ENCODE measurements at regions not wholly inside any gene's neighbourhood (a gene's known extent, or its start where the extent isn't known, plus 50 kb on each side); places are given as distances from the start of the nearest gene placed in this dataset.

DNA sequence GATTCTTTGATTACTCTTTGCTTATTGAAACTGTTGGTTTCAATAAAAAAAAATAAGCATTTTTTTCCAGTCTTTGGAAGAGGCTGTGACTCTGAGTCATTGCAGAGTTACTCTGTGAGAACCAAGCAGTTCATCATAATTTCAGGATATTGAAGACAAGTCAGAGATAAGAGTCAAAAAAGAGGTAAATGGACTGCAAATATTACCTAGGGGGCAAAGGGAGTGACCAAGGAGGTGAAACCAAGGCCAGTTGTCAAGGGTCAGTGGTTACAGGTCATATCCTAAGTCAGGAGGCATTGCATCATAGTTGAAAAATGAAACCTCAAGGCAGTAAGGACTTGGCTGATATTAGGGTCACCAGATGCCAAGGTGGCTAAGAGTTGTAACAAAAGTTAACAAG, 597.1 kb upstream of the USP24 start:
- ChIA-PET CTCF (no interaction called here), POLR2A (no interaction called here)
- H3K27ac Mint-ChIP-seq, result no peak overlapping the region
- H3K4me3 ChIP-seq (ENCODE audit: control insufficient read depth in 1 of 2, extremely low read depth in 1 of 2, low read length in 1 of 2), result no peak overlapping the region
- H3K27me3 Mint-ChIP-seq, result peaks cover 0 to 2% of the 10 kb centered on the region in 2 donors
- H3K27ac ChIP-seq (ENCODE audit: low read length), result no peak overlapping the region
- H3K9me3 ChIP-seq, result no peaks in the 10 kb centered on the region
- H3K27me3 ChIP-seq (replicated peaks in 1 of 2; ENCODE audit: control insufficient read depth in 2 of 2, extremely low read depth in 1 of 2, insufficient read depth in 2 of 2, low read length in 1 of 2), result peaks cover 0 to 2% of the 10 kb centered on the region in 2 experiments
- H3K9me3 Mint-ChIP-seq, result peaks cover 2 to 11% (median 6%) of the 10 kb centered on the region in 3 donors
- H3K4me1 ChIP-seq (ENCODE audit: control insufficient read depth in 1 of 2, extremely low read depth in 1 of 2, insufficient read depth in 2 of 2, low read length in 2 of 2), result no peaks in the 10 kb centered on the region
- DNase-seq (no peak), ATAC-seq (replicated peaks in 1 of 4) (no peak)
- H3K4me1 Mint-ChIP-seq, result no peaks in the 10 kb centered on the region
- no peak overlapping the region for H3K4me3 Mint-ChIP-seq
- H3K36me3 ChIP-seq (ENCODE audit: control insufficient read depth in 2 of 2, extremely low read depth in 1 of 2, insufficient read depth in 1 of 2, low read length in 1 of 2), result no peaks in the 10 kb centered on the region
- no peaks in the 10 kb centered on the region for H3K36me3 Mint-ChIP-seq

DNA sequence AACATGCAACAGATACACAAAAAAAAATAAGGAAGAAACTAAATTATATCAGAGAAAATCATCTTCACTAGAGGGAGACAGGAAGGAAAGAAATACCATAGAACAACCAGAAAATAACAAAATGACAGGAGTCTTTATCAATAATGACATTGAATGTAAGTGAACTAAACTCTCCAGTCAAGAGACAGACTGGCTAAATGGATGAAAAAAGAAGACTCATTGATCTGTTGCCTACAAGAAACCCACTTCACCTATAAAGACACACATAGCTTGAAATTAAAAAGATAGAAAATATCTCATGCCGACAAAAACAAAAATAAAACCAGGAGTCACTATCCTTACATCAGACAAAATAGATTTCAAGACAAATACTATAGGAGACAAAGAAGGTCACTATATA, 593.1 kb upstream of the USP24 start:
- ATAC-seq (replicated peaks in 1 of 4), result no peak
- DNase-seq, result no peak
- Mint-ChIP-seq H3K9me3 (peaks cover 2 to 18% (median 12%) of the 10 kb centered on the region in 3 donors), H3K36me3 (no peaks in the 10 kb centered on the region), H3K27ac (no peak overlapping the region), H3K27me3 (peaks cover 7 to 11% of the 10 kb centered on the region in 2 donors), H3K4me3 (no peak overlapping the region), H3K4me1 (no peaks in the 10 kb centered on the region)
- Histone ChIP-seq H3K4me1 (ENCODE audit: control insufficient read depth in 1 of 2, extremely low read depth in 1 of 2, insufficient read depth in 2 of 2, low read length in 2 of 2) (no peaks in the 10 kb centered on the region), H3K27me3 (replicated peaks in 1 of 2; ENCODE audit: control insufficient read depth in 2 of 2, extremely low read depth in 1 of 2, insufficient read depth in 2 of 2, low read length in 1 of 2) (peaks cover 0 to 2% of the 10 kb centered on the region in 2 experiments), H3K4me3 (ENCODE audit: control insufficient read depth in 1 of 2, extremely low read depth in 1 of 2, low read length in 1 of 2) (no peak overlapping the region), H3K36me3 (ENCODE audit: control insufficient read depth in 2 of 2, extremely low read depth in 1 of 2, insufficient read depth in 1 of 2, low read length in 1 of 2) (no peaks in the 10 kb centered on the region), H3K27ac (ENCODE audit: low read length) (no peak overlapping the region), H3K9me3 (no peaks in the 10 kb centered on the region)
- ChIA-PET CTCF (no interaction called here), POLR2A (no interaction called here)
- no CpG with 5 or more reads among the region's 1 CpG for WGBS (ENCODE audit: insufficient coverage)

DNA sequence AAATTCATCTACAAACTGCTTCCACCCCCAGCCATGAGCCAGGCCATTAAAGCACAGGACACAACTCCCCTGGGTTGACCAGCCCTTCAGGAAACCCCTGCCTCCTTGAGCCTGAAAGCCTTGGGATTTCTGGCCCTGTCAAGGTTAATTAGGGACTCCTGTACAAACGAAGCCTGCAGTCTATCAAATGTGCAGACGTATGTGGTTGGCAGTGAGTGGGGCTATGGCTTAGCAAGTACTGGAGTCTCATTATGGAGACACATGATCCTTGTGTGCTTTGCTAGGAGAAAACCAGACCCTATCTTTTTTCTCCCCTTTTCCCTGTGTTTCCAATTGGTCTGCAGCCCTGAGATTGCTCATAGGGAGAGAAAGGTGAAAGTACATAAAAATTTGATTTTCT, 588.3 kb upstream of the USP24 start:
- Histone ChIP-seq H3K9me3 (no peaks in the 10 kb centered on the region), H3K4me1 (ENCODE audit: control insufficient read depth in 1 of 2, extremely low read depth in 1 of 2, insufficient read depth in 2 of 2, low read length in 2 of 2) (no peaks in the 10 kb centered on the region), H3K36me3 (ENCODE audit: control insufficient read depth in 2 of 2, extremely low read depth in 1 of 2, insufficient read depth in 1 of 2, low read length in 1 of 2) (no peaks in the 10 kb centered on the region), H3K4me3 (ENCODE audit: control insufficient read depth in 1 of 2, extremely low read depth in 1 of 2, low read length in 1 of 2) (no peak overlapping the region), H3K27ac (ENCODE audit: low read length) (no peak overlapping the region), H3K27me3 (replicated peaks in 1 of 2; ENCODE audit: control insufficient read depth in 2 of 2, extremely low read depth in 1 of 2, insufficient read depth in 2 of 2, low read length in 1 of 2) (no peaks in the 10 kb centered on the region)
- Mint-ChIP-seq H3K27me3 (peaks cover 7 to 14% of the 10 kb centered on the region in 2 donors), H3K4me1 (no peaks in the 10 kb centered on the region), H3K27ac (no peak overlapping the region), H3K9me3 (peaks cover 2 to 13% (median 10%) of the 10 kb centered on the region in 3 donors), H3K36me3 (no peaks in the 10 kb centered on the region), H3K4me3 (no peak overlapping the region)
- no CpG with 5 or more reads among the region's 2 CpGs for WGBS (ENCODE audit: insufficient coverage)
- DNase-seq (no peak), ATAC-seq (replicated peaks in 1 of 4) (no peak)
- ChIA-PET POLR2A (no interaction called here), CTCF (no interaction called here)

DNA sequence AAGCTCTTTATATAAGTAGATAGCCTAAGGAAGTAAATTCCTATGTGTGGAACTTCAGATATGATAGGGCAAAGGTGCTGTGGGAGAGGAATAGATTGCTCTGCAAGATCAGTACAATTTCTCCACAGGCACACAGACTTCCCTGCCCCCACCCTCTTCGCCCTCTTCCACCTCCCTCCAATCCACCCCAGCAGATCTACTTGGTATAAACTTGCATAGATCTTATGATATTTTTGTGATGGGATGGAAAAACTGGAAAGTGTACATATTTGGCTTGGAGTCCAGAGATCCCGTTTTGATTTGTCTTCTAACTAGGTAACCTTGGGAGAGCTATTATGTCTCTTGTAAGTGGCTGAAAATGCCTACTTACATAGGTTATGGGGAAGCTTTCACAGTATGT, 586.3 kb upstream of the USP24 start:
- H3K27me3 ChIP-seq (replicated peaks in 1 of 2; ENCODE audit: control insufficient read depth in 2 of 2, extremely low read depth in 1 of 2, insufficient read depth in 2 of 2, low read length in 1 of 2), result no peaks in the 10 kb centered on the region
- peaks cover 5 to 14% of the 10 kb centered on the region in 2 donors for H3K27me3 Mint-ChIP-seq
- no peak overlapping the region for H3K4me3 Mint-ChIP-seq
- WGBS (ENCODE audit: insufficient coverage), result 83% methylated on average over 1 of the region's 2 CpGs
- H3K36me3 Mint-ChIP-seq, result no peaks in the 10 kb centered on the region
- H3K36me3 ChIP-seq (ENCODE audit: control insufficient read depth in 2 of 2, extremely low read depth in 1 of 2, insufficient read depth in 1 of 2, low read length in 1 of 2), result no peaks in the 10 kb centered on the region
- no peaks in the 10 kb centered on the region for H3K9me3 ChIP-seq
- no peaks in the 10 kb centered on the region for H3K4me1 ChIP-seq (ENCODE audit: control insufficient read depth in 1 of 2, extremely low read depth in 1 of 2, insufficient read depth in 2 of 2, low read length in 2 of 2)
- ATAC-seq (replicated peaks in 1 of 4), result no peak
- H3K9me3 Mint-ChIP-seq, result peaks cover 0 to 17% (median 9%) of the 10 kb centered on the region in 3 donors
- ChIA-PET POLR2A (no interaction called here), CTCF (no interaction called here)
- DNase-seq, result no peak
- H3K4me3 ChIP-seq (ENCODE audit: control insufficient read depth in 1 of 2, extremely low read depth in 1 of 2, low read length in 1 of 2), result no peak overlapping the region
- H3K27ac Mint-ChIP-seq, result no peak overlapping the region
- no peak overlapping the region for H3K27ac ChIP-seq (ENCODE audit: low read length)
- no peaks in the 10 kb centered on the region for H3K4me1 Mint-ChIP-seq

DNA sequence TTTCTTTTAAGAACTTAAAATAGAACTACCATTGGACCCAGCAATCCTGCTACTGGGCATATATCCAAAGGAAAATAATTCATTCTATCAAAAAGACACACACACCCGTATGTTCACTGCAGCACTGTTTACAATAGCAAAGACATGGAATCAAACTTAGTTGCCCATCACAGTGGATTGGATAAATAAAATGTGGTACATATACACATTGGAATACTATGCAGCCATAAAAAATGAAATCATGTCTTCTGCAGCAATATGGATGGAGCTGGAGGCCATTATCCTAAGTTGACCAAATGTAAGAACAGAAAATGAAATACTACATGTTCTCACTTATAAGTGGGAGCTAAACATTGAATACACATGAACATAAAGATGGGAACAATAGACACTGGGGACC, 585.3 kb upstream of the USP24 start:
- H3K9me3 Mint-ChIP-seq, result peaks cover 0 to 10% (median 5%) of the 10 kb centered on the region in 3 donors
- no peak overlapping the region for H3K4me3 ChIP-seq (ENCODE audit: control insufficient read depth in 1 of 2, extremely low read depth in 1 of 2, low read length in 1 of 2)
- no peaks in the 10 kb centered on the region for H3K4me1 Mint-ChIP-seq
- DNase-seq, result no peak
- no peaks in the 10 kb centered on the region for H3K9me3 ChIP-seq
- no peaks in the 10 kb centered on the region for H3K4me1 ChIP-seq (ENCODE audit: control insufficient read depth in 1 of 2, extremely low read depth in 1 of 2, insufficient read depth in 2 of 2, low read length in 2 of 2)
- no peaks in the 10 kb centered on the region for H3K36me3 Mint-ChIP-seq
- no peak for ATAC-seq (replicated peaks in 1 of 4)
- ChIA-PET POLR2A (no interaction called here), CTCF (no interaction called here)
- no peak overlapping the region for H3K27ac Mint-ChIP-seq
- H3K36me3 ChIP-seq (ENCODE audit: control insufficient read depth in 2 of 2, extremely low read depth in 1 of 2, insufficient read depth in 1 of 2, low read length in 1 of 2), result no peaks in the 10 kb centered on the region
- no CpG with 5 or more reads among the region's 1 CpG for WGBS (ENCODE audit: insufficient coverage)
- no peak overlapping the region for H3K4me3 Mint-ChIP-seq
- H3K27me3 ChIP-seq (replicated peaks in 1 of 2; ENCODE audit: control insufficient read depth in 2 of 2, extremely low read depth in 1 of 2, insufficient read depth in 2 of 2, low read length in 1 of 2), result no peaks in the 10 kb centered on the region
- no peak overlapping the region for H3K27ac ChIP-seq (ENCODE audit: low read length)
- H3K27me3 Mint-ChIP-seq, result peaks cover 4 to 8% of the 10 kb centered on the region in 2 donors

DNA sequence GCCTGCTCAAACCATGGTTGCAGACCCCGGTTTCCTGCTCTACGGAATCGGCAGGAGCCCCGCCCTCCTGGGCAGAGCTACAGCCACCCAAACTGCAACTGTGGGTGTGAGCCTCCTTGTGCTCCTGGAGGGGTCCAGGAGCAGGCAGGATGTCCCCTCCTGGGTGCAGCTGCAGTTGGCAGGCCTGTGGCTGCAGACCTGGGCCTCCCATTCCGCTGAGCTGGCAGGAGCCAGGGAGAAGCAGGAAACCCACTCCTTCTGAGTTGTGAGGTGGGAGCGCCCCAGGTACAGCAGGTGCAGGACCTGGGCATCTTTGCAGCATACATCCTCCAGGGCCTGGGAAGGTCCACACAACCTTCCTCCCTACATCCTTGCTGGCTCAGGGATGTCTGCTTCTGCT, 578.7 kb upstream of the USP24 start:
- Mint-ChIP-seq H3K4me1 (no peaks in the 10 kb centered on the region), H3K27ac (no peak overlapping the region), H3K4me3 (no peak overlapping the region), H3K27me3 (peaks cover 0 to 5% of the 10 kb centered on the region in 2 donors), H3K36me3 (no peaks in the 10 kb centered on the region), H3K9me3 (peaks cover 2 to 4% (median 3%) of the 10 kb centered on the region in 3 donors)
- ChIA-PET CTCF (no interaction called here), POLR2A (no interaction called here)
- no peak overlapping the region for H3K27ac ChIP-seq (ENCODE audit: low read length)
- no peak for DNase-seq
- no peaks in the 10 kb centered on the region for H3K9me3 ChIP-seq
- H3K4me1 ChIP-seq (ENCODE audit: control insufficient read depth in 1 of 2, extremely low read depth in 1 of 2, insufficient read depth in 2 of 2, low read length in 2 of 2), result no peaks in the 10 kb centered on the region
- H3K36me3 ChIP-seq (ENCODE audit: control insufficient read depth in 2 of 2, extremely low read depth in 1 of 2, insufficient read depth in 1 of 2, low read length in 1 of 2), result no peaks in the 10 kb centered on the region
- WGBS (ENCODE audit: insufficient coverage), result 81% methylated on average over 6 of the region's 6 CpGs
- peaks cover 0 to 10% of the 10 kb centered on the region in 2 experiments for H3K27me3 ChIP-seq (replicated peaks in 1 of 2; ENCODE audit: control insufficient read depth in 2 of 2, extremely low read depth in 1 of 2, insufficient read depth in 2 of 2, low read length in 1 of 2)
- no peak overlapping the region for H3K4me3 ChIP-seq (ENCODE audit: control insufficient read depth in 1 of 2, extremely low read depth in 1 of 2, low read length in 1 of 2)
- no peak for ATAC-seq (replicated peaks in 1 of 4)

DNA sequence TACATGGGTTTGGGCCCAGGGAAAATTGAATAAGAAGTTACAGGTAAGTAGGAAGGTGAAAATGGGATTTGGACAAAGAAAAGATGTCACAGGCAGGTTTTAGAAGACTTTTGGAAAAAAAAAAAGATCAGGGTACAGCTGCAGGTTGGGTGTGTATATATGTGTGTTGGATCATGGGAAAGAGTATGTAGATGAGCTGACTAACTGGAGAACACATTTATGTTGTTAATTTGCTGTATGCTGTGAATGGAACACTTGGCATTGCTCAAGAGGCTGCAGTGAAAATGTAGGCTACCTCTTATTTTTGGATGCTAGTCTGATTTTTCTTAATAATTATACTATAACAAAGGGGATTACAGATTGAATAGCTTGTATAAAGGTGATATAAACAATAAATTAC, 577.7 kb upstream of the USP24 start:
- H3K27me3 ChIP-seq (replicated peaks in 1 of 2; ENCODE audit: control insufficient read depth in 2 of 2, extremely low read depth in 1 of 2, insufficient read depth in 2 of 2, low read length in 1 of 2), result peaks cover 0 to 10% of the 10 kb centered on the region in 2 experiments
- no peak overlapping the region for H3K27ac Mint-ChIP-seq
- no peak overlapping the region for H3K27ac ChIP-seq (ENCODE audit: low read length)
- H3K36me3 ChIP-seq (ENCODE audit: control insufficient read depth in 2 of 2, extremely low read depth in 1 of 2, insufficient read depth in 1 of 2, low read length in 1 of 2), result no peaks in the 10 kb centered on the region
- no peak overlapping the region for H3K4me3 ChIP-seq (ENCODE audit: control insufficient read depth in 1 of 2, extremely low read depth in 1 of 2, low read length in 1 of 2)
- DNase-seq (no peak), ATAC-seq (replicated peaks in 1 of 4) (no peak)
- no peaks in the 10 kb centered on the region for H3K9me3 ChIP-seq
- POLR2A ChIA-PET, result no interaction called here
- H3K4me3 Mint-ChIP-seq, result no peak overlapping the region
- H3K36me3 Mint-ChIP-seq, result no peaks in the 10 kb centered on the region
- CTCF ChIA-PET, result no interaction called here
- H3K4me1 Mint-ChIP-seq, result no peaks in the 10 kb centered on the region
- H3K4me1 ChIP-seq (ENCODE audit: control insufficient read depth in 1 of 2, extremely low read depth in 1 of 2, insufficient read depth in 2 of 2, low read length in 2 of 2), result no peaks in the 10 kb centered on the region
- peaks cover 0 to 5% of the 10 kb centered on the region in 2 donors for H3K27me3 Mint-ChIP-seq
- H3K9me3 Mint-ChIP-seq, result peaks cover 2 to 4% (median 3%) of the 10 kb centered on the region in 3 donors
